LoVo (cell line): ENCODE measurements at regions not wholly inside any gene's neighbourhood (a gene's known extent, or its start where the extent isn't known, plus 50 kb on each side); places are given as distances from the start of the nearest gene placed in this dataset.
A peak's percentile ranks its signal among the peaks of the same experiment; 100 is the strongest.
"Not testable (repeated sequence)": the region's sequence is repeated elsewhere in the genome, so short reads cannot be mapped to it uniquely, and the experiment has no call there.

Experiments
- DNase-seq: peaks from one replicate; pipeline ENCODE4 v3.0.0-alpha.2; 2016; ENCODE audit warnings: low spot score

DNA sequence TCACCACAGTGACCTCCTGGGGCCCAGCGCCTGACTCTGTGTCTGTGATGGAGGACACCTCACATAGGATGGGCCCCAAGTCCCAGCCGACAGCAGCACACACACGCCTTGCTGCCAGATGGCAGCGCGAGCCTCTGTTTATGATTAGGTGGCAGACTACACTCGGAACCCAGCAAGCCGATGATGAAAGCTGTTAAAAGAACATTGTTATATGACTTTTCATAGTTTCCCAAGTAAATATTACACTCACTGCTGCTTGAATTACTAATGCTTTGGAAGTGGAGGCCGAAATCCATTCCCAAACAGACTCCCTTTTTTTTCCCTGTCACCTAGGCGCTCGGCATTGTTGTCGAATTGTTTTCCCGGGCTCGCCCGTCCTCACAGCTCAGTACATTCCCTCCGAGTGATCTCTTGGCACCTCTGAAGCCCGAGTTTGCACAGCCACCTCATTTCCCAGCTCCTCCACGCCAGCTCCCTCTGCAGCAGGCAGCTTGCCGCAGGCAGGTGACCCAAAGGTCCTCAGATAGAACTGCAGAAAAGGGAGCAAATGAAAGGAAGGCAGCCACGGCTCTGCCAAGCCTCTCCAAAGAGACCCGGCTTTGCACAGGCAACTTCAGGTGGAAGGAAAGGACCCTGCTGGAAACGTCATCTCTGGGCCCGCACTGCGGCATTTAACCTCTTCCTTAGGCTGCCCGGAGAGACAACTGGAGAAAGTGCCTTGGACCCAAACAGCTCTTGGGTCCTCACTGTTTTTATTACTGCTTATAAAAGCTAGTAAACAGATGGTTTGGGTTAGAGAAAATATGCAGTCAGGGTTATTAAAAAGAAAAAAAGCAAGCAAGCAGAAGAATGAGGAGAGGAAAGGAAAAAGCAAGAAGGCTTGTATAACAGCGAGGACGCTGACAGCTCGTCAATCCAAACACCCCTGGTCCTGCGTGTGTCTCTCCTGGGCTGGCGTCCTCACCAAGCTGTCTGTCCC is 72.2 kb upstream of the SLC25A33 start:
- DNase-seq: no peak

DNA sequence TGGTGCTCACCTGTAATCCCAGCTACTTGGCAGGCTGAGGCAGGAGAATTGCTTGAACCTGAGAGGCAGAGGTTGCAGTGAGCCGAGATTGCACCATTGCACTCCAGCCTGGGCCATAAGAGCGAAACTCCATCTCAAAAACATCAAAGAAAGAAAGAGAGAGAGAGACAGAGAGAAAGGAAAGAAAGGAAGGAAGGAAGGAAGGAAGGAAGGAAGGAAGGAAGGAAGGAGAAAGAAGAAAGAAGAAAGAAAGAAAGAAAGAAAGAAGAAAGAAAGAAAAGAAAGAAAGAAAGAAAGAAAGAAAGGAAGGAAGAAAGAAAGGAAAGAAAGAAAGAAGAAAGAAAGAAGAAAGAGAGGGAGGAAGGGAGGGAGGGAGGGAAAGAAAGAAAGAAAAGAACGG is 69.4 kb upstream of the SLC25A33 start:
- DNase-seq: not testable (repeated sequence)

GRCh38 chr1:9471679-9472078 is 67.6 kb upstream of the SLC25A33 start:
- DNase-seq: no peak

DNA sequence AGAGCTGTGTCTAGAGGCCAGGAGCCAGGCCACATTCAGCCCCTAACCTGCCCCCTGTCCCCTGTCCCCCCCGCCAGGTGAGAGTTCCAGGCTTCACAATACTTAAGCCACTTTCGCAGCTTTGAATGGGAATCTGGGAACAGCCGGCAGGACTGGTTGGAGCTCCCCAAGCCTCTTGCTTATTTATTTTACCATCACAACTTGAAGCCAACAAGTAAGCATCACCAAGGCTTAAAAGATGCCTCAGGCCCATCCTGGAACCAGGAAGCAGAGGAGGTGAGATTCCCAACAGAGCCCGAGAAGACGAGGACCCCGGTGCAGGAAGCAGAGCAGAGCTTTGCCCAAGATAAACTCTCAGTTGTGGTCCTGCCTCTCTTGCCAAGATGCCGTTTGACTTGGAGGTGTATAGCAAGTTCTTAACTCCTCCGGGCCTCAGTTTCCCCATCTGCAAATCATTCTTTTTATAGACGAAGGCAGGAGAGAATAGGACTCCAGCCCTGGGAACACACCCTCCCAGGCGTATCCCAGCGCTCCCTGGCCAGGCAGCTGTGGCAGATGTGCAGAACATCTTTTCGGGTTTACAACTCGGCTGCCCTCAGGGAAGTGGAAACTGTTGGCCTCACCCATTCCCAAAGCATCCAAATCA is 66.8 kb upstream of the SLC25A33 start:
- no peak for DNase-seq

DNA sequence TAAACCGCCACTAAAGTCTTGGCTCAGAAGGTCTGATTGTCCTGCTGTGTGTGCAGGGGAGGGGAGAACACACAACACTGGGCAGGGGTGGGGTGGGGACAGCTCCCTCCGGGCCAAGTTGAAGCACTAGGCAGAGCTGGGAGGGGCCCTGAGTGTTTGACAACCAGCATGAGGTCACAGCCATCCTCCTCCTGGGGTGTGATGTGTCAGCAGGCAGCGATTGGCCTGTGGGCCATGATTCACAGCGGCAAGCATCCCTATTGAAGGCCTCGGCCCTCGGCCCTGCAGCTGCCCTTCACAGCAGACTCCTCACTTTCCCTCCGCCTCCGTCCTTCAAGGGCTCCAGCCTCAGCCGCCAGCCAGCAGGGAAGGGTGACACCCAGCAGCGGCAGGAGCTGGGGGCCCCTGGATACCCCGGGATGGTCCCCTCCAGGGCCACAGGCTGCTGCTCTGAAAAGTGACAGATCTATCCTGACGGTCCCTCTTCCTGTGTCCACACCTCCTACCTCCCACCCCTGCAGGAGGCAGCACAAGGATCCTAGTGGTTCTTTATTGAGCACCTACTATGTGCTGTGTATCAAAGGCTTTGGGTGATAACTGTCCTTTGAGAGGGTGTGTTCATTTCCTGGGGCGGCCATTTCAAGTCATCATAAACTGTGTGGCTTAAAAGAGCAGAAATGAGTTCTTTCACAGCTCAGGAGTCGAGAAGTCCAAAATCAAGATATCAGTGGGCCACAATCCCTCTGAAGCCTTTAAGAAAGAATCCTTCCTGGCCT is 66.0 kb upstream of the SLC25A33 start:
- DNase-seq: peak; percentile 62

DNA sequence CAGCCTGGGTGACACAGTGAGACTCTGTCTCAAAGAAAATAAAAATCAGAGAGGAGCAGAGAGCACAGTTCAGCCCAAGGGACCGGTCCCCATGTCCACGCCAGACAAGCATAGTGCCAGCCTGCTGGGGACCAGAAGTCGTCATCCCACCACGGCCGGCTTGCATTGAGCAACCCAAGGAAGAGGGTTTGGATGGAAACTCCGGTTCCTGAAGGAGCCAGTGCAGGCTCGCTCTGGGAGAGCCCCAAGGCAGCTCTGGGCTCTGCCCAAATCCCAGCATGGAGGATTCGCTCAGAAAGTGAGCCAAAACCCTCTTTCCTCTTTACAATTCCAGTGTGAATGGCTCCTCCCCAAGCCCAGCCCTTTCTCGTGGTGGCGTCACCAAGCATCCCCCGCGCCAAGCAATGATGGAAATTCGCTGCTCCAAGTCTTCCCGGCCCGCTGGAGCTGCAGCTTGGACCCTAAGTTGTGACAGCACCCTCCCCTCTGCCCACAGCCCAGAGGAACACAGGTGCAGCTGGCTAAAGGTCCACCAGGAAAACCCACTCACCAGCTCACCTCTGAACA is 64.1 kb upstream of the SLC25A33 start:
- DNase-seq: no peak

DNA sequence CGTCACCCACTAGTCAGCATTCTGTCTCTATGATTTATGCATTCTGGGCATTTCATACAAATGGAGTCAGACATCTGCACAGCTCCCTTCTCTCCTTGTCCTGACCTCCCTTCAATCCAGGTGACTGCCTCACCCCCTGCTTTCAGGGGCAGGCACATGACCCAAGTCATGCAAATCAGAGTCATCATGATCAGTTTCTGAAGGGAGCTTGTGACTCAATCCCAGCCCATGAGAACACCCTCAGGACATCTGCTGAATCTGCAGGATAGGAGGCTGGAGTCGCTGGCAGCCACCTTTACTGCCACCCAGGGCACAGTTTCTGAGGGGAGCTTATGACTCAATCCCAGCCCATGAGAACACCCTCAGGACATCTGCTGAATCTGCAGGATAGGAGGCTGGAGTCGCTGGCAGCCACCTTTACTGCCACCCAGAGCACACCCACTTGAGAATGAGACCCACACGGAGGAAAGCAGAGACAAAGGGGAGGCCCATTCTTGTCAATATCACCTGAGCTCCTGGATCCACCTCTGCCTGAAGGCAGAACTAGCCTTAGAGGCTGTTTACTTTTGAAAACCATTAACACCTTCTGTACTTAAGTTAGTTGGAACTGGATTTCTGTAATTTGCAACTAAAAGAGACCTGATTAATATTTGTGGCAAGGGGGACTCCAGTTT is 62.3 kb upstream of the SLC25A33 start:
- DNase-seq: no peak

DNA sequence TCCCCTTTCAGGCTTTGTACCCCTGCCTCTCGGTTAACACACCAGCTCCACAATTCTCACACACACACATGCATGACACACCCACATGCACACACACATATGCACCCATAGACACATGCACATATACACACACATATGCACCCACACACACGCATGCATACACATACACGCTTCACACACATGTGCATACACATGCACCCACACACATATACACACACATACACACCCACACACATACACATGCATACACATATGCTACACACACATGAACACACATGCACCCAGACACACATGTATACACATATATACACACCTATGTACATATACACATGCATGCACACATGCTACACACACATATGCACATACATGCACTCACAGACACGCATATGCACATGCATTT is 61.7 kb upstream of the SLC25A33 start:
- DNase-seq: no peak

DNA sequence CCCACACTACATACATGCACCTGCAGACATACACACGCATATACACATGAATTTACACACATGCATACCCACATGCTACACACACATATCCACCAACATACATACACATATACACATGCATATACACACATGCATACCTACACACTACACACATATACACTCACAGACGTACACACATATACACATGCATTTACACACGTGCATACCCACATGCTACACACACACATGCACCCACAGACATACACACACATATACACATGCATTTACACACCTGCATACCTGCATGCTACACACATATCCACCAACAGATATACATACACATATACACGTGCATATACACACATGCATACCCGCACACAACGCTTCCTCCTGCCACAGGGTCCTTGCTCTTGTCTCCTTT is 61.2 kb upstream of the SLC25A33 start:
- no peak for DNase-seq

GRCh38 chr1:9481048-9481447 is 58.2 kb upstream of the SLC25A33 start:
- no peak for DNase-seq

GRCh38 chr1:9482403-9482802 is 56.9 kb upstream of the SLC25A33 start:
- DNase-seq: no peak

DNA sequence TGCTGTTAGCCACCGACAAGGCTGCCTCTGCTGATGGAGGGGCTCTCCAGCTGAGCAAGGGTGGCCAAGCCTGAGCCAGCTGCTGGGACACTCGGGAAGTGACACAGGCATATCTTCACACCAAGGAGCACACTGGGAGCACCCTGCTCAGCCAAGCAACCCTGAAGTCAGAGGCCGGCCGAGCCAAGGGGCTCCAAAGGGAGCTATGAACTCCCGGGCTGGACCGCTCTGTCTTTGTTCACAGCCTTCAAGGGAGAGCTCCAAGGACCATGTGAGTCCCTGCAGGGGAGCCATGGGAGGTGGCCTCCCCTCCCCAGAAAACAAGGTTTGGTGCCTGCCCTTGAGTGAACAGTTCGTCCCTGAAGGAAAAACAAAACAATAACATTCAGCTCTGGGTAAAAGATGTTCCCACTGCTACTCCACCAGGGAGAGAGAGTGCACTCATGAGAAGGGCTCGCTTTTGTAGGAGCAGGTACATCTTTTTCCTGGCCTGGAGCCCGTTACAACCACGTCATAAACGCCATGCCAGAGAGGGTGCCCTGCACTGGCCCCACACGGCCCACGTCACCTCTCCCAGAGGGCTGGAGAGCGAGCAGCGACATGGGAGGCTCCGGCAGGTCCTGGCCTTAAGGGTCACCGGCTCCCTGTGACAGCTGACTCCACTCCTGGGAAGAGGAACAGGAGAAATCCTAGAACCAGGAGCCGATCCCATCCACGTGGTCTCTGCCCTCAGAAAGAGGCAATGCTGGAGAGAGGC is 56.3 kb upstream of the SLC25A33 start:
- DNase-seq: no peak

- no peak for DNase-seq
Measured at GRCh38 chr1:9486466-9487140, 52.7 kb upstream of the SLC25A33 start.
